AG09309 (cell line): ENCODE measurements at regions not wholly inside any gene's neighbourhood (a gene's known extent, or its start where the extent isn't known, plus 50 kb on each side); places are given as distances from the start of the nearest gene placed in this dataset.

Experiments
- DNase-seq: peaks from one replicate; pipeline ENCODE4 v3.0.0-alpha.2; 2010; ENCODE audit warnings: low read depth
- H3K4me3 ChIP-seq: 2 replicates; pipeline ENCODE4 v1.5.1; 2011; ENCODE audit warnings: mild to moderate bottlenecking, low read depth, low read length, moderate library complexity; ENCODE audit not compliant: control insufficient read depth
- CTCF ChIP-seq: IDR thresholded peaks from 2 replicates; pipeline ENCODE4 v1.5.1; 2011; ENCODE audit warnings: mild to moderate bottlenecking, low read depth, low read length, inconsistent platforms; ENCODE audit not compliant: insufficient read depth, control insufficient read depth; ENCODE audit errors: missing control alignments

- no peak overlapping the region for H3K4me3 ChIP-seq
- no peak for TF ChIP-seq CTCF
- no peak for DNase-seq
These were observed 980.8 kb downstream of the TSN start for GRCh38 chr2:122736279-122736678.

- no peak for DNase-seq
- H3K4me3 ChIP-seq: no peak overlapping the region
- TF ChIP-seq CTCF: no peak
These were observed 982.1 kb downstream of the TSN start for GRCh38 chr2:122737429-122738077.

- no peak for DNase-seq
- H3K4me3 ChIP-seq: no peak overlapping the region
- TF ChIP-seq CTCF: no peak
These were observed 984.5 kb downstream of the TSN start for GRCh38 chr2:122739732-122740593.

- DNase-seq: no peak
- no peak for TF ChIP-seq CTCF
- H3K4me3 ChIP-seq: no peak overlapping the region
These were observed 985.1 kb downstream of the TSN start for GRCh38 chr2:122740594-122740948.

- H3K4me3 ChIP-seq: no peak overlapping the region
- TF ChIP-seq CTCF: no peak
- no peak for DNase-seq
These were observed 986.0 kb downstream of the TSN start for GRCh38 chr2:122741403-122741802.

GRCh38 chr2:122743021-122743675 lies 987.7 kb downstream of the TSN start:
- DNase-seq: no peak
- no peak for TF ChIP-seq CTCF

More at GRCh38 chr2:122743021-122743675, 987.7 kb downstream of the TSN start:
- no peak overlapping the region for H3K4me3 ChIP-seq
